HepG2 (cell line): ENCODE measurements at regions not wholly inside any gene's neighbourhood (a gene's known extent, or its start where the extent isn't known, plus 50 kb on each side); places are given as distances from the start of the nearest gene placed in this dataset.

Source experiments
- ATAC-seq: fragments of 200-7000 bp; cut with Tn5 transposase; 3 replicates; pipeline ENCODE4 v1.9.1; 2020; ENCODE audit warnings: mild to moderate bottlenecking, moderate library complexity
- BruUV-seq: library from RNA; stranded (reverse); fragments of 400-500 nt; replicated peaks from 2 replicates; lab custom pipeline; 2021; lab: Mats Ljungman, UMichigan
- CTCF ChIA-PET: fragments of 300-600 bp; formaldehyde crosslinking; extraction: SDS; loops from one replicate; lab custom pipeline; 2021; ENCODE audit warnings: low total read pairs, inconsistent platforms, low intra/inter-chr PET ratio; lab: Yijun Ruan, JAX
- POLR2A ChIA-PET: fragments of 350-600 bp; sonication (Branson Sonifier 250); formaldehyde crosslinking; loops from one replicate; lab custom pipeline; 2020; ENCODE audit warnings: antibody characterized with exemption, inconsistent platforms; lab: Yijun Ruan, JAX
- DNase-seq: peaks from one replicate; pipeline ENCODE4 v3.0.0-alpha.2; 2015; ENCODE audit warnings: low spot score
- FAIRE-seq: peaks from 3 replicates; lab custom pipeline; 2011; peaks lifted over from hg19 to GRCh38; lab: Jason Lieb, UNC
- H2AFZ ChIP-seq: one replicate; pipeline ENCODE4 v1.6.1; 2011; ENCODE audit warnings: low read length, inconsistent platforms
- H3K27ac ChIP-seq: fragments of 300-600 bp; 3 replicates; pipeline ENCODE4 v1.8.0; 2011; ENCODE audit warnings: mixed run types, mild to moderate bottlenecking, mixed read lengths, low read length, inconsistent platforms; ENCODE audit not compliant: insufficient read depth; ENCODE audit errors: extremely low read length
- H3K27me3 ChIP-seq, 2 experiments: fragments of 200-600 bp in 1 of 2; 2 replicates in 1 of 2; 3 replicates in 1 of 2; pipeline versions ENCODE4 v1.6.0 to v1.8.0; 2011; ENCODE audit warnings: low read length in 2 of 2, mild to moderate bottlenecking in 2 of 2, moderate library complexity in 2 of 2, inconsistent platforms in 1 of 2; ENCODE audit not compliant: insufficient read depth in 2 of 2, control insufficient read depth in 1 of 2
- H3K36me3 ChIP-seq, 2 experiments: fragments of 200-600 bp in 1 of 2; replicated peaks in 1 of 2; 2 replicates in 1 of 2; 3 replicates in 1 of 2; pipeline versions ENCODE4 v1.5.1 to v1.8.0; 2011; ENCODE audit warnings: low read length in 2 of 2, inconsistent platforms in 1 of 2; ENCODE audit not compliant: insufficient read depth in 2 of 2, control insufficient read depth in 1 of 2
- H3K4me1 ChIP-seq: 2 replicates; pipeline ENCODE4 v1.5.1; 2012; ENCODE audit warnings: low read length, inconsistent platforms; ENCODE audit not compliant: insufficient read depth
- H3K4me2 ChIP-seq: 2 replicates; pipeline ENCODE4 v1.6.0; 2011; ENCODE audit warnings: low read depth, low read length, inconsistent platforms
- H3K4me3 ChIP-seq, 3 experiments: fragments of 200-600 bp in 1 of 3; sonication (generic), shearing (Covaris generic) in 1 of 3; replicated peaks in 1 of 3; 2 replicates each; pipeline ENCODE4 v1.5.1; 2011 to 2016; ENCODE audit warnings: low read length in 3 of 3, inconsistent platforms in 2 of 3, low read depth in 2 of 3, mild to moderate bottlenecking in 2 of 3, control low read depth in 1 of 3, mixed read lengths in 1 of 3; ENCODE audit not compliant: insufficient read depth in 1 of 3
- H3K79me2 ChIP-seq: one replicate; pipeline ENCODE4 v1.6.1; 2011; ENCODE audit warnings: low read length, inconsistent platforms; ENCODE audit not compliant: insufficient read depth
- H3K9ac ChIP-seq: 2 replicates; pipeline ENCODE4 v1.6.0; 2011; ENCODE audit warnings: mild to moderate bottlenecking, low read depth, low read length, inconsistent platforms; ENCODE audit not compliant: insufficient read depth
- H3K9me3 ChIP-seq: 2 replicates; pipeline ENCODE4 v1.5.1; 2012; ENCODE audit warnings: mild to moderate bottlenecking, low read length
- H4K20me1 ChIP-seq: 2 replicates; pipeline ENCODE4 v1.6.0; 2011; ENCODE audit warnings: inconsistent platforms, mild to moderate bottlenecking, low read length, moderate library complexity; ENCODE audit not compliant: insufficient read depth
- EED ChIP-seq: sonication (generic); formaldehyde crosslinking; IDR thresholded peaks from 2 replicates; pipeline ENCODE4 v1.5.0; 2020; ENCODE audit warnings: mild to moderate bottlenecking, missing genetic modification reagents
- ELF3 ChIP-seq: IDR thresholded peaks from 2 replicates; pipeline ENCODE4 v1.6.1; 2016; ENCODE audit warnings: missing genetic modification reagents, missing compliant biosample characterization
- FOXC1 ChIP-seq: sonication (generic); formaldehyde crosslinking; IDR thresholded peaks from 2 replicates; pipeline ENCODE4 v1.8.0; 2022; ENCODE audit warnings: mild to moderate bottlenecking, missing genetic modification reagents, borderline replicate concordance
- HNRNPL ChIP-seq: fragments of 200-400 bp; formaldehyde crosslinking; IDR thresholded peaks from 2 replicates; pipeline ENCODE4 v1.6.1; 2017; ENCODE audit warnings: mild to moderate bottlenecking, low read depth, low read length
- MAFK ChIP-seq, 2 experiments: IDR thresholded peaks in 1 of 2; conservative IDR thresholded peaks in 1 of 2; 2 replicates each; pipeline ENCODE4 v1.6.1; 2011; ENCODE audit warnings: improper control_type of control experiment in 2 of 2, low read length in 2 of 2
- NFE2L2 ChIP-seq: fragments of 150-350 bp; IDR thresholded peaks from 2 replicates; pipeline ENCODE4 v1.6.1; 2014; ENCODE audit warnings: low read length
- PTBP1 ChIP-seq: fragments of 200-400 bp; formaldehyde crosslinking; IDR thresholded peaks from 2 replicates; pipeline ENCODE4 v1.6.1; 2018; ENCODE audit warnings: low read length, low read depth; ENCODE audit not compliant: poor library complexity, severe bottlenecking
- RAD21 ChIP-seq: fragments of 450-650 bp; formaldehyde crosslinking; IDR thresholded peaks from 2 replicates; pipeline ENCODE4 v1.5.0; 2020; ENCODE audit warnings: mild to moderate bottlenecking
- RFX5 ChIP-seq: IDR thresholded peaks from 2 replicates; pipeline ENCODE4 v1.6.1; 2011; ENCODE audit warnings: low read depth, low read length, improper control_type of control experiment
- SMC3 ChIP-seq: IDR thresholded peaks from 2 replicates; pipeline ENCODE4 v1.6.1; 2011; ENCODE audit warnings: low read length, improper control_type of control experiment
- STAG1 ChIP-seq: sonication (generic); formaldehyde crosslinking; IDR thresholded peaks from 2 replicates; pipeline ENCODE4 v1.4.0; 2020; ENCODE audit warnings: missing genetic modification reagents
- ZBTB43 ChIP-seq: sonication (generic); formaldehyde crosslinking; conservative IDR thresholded peaks from 2 replicates; pipeline ENCODE4 v1.4.0; 2020; ENCODE audit warnings: missing genetic modification reagents
- ZMYM3 ChIP-seq: sonication (generic); formaldehyde crosslinking; IDR thresholded peaks from 2 replicates; pipeline ENCODE4 v1.5.1; 2020; ENCODE audit warnings: mild to moderate bottlenecking, missing genetic modification reagents
- ZNF687 ChIP-seq: sonication (generic); formaldehyde crosslinking; IDR thresholded peaks from 2 replicates; pipeline ENCODE4 v1.5.1; 2020; ENCODE audit warnings: mild to moderate bottlenecking, missing genetic modification reagents, moderate library complexity
- ZSCAN31 ChIP-seq: sonication (generic); formaldehyde crosslinking; IDR thresholded peaks from 2 replicates; pipeline ENCODE4 v1.5.0; 2020; ENCODE audit warnings: low read depth, mild to moderate bottlenecking, missing genetic modification reagents
- WGBS: methylation state at CpG from one replicate; pipeline ENCODE4 v1.1.6; 2017; ENCODE audit warnings: low lambda C conversion rate; 5-methylcytosine and 5-hydroxymethylcytosine counted together
- in situ Hi-C: cut with HindIII; loops from 2 replicates; pipeline ENCODE4 v1.10.0; 2017; ENCODE audit warnings: low pct_unique_long_range_greater_than_20kb; ENCODE audit not compliant: extremely low pct_ligation_motif_present
- intact Hi-C: fragments of 100-400 bp; cut with micrococcal nuclease; formaldehyde crosslinking; loops from one replicate; pipeline ENCODE4 v1.10.0; 2022; ENCODE audit not compliant: unreplicated experiment
- TF ChIP-seq, protein P1 (sequence below): sonication (generic); formaldehyde crosslinking; IDR thresholded peaks from 2 replicates; pipeline ENCODE4 v1.5.0; 2020; ENCODE audit warnings: mild to moderate bottlenecking, missing genetic modification reagents, moderate library complexity

- H3K27ac ChIP-seq, result no peak overlapping the region
- FAIRE-seq (no peak), ATAC-seq (peak; percentile 57), DNase-seq (no peak)
- no peaks in the 10 kb centered on the region for H3K9me3 ChIP-seq
- intact Hi-C loops, result no loop called here
- no peak overlapping the region for H3K4me3 ChIP-seq
- H3K9ac ChIP-seq, result no peak overlapping the region
- H3K79me2 ChIP-seq, result no peaks in the 10 kb centered on the region
- in situ Hi-C loops, result no loop called here
- ChIA-PET CTCF (no interaction called here), POLR2A (interaction anchor here (0.9 to 2.3 kb wide), 9 partner anchors 11 to 268 kb away, joined by 3 to 6 read pairs (median 4); partner anchors contain the start of gene SOX9)
- no peaks in the 10 kb centered on the region for H3K27me3 ChIP-seq
- H3K36me3 ChIP-seq, result 0 out of 5 replicates have a peak, but pooled peaks cover 1 to 3% of the 10 kb centered on the region in 2 experiments
- H2AFZ ChIP-seq, result no peak overlapping the region
- no peaks in the 10 kb centered on the region for H4K20me1 ChIP-seq
- WGBS, result 97% methylated on average over 10 of the region's 10 CpGs
- H3K4me1 ChIP-seq, result peaks cover 90% of the 10 kb centered on the region
- BruUV-seq, result no TSS peak
- no peak overlapping the region for H3K4me2 ChIP-seq
- 0 out of 2 replicates have a peak, but pooled peaks have one; percentile 13 for TF ChIP-seq ZMYM3 (CRISPR knock-in tag)
- peak; percentile 69 for TF ChIP-seq ZNF687
- TF ChIP-seq EED (CRISPR knock-in tag), result no peak
- 0 out of 2 replicates have a peak, but pooled peaks have one; percentile 17 for TF ChIP-seq ZBTB43
- TF ChIP-seq RAD21 (CRISPR knock-in tag), result peak; percentile 61
- TF ChIP-seq MAFK (conservative IDR thresholded peaks at IDR 0.05 in 1 of 2, IDR thresholded peaks at IDR 0.05 in 1 of 2; ENCODE audit: low read length in 2 of 2), result peak; percentile 55 to 64; a peak in 3 of 4 replicates
- peak; percentile 86; the same call in 1 of the 2 replicates for TF ChIP-seq HNRNPL
- TF ChIP-seq, protein P1, sequence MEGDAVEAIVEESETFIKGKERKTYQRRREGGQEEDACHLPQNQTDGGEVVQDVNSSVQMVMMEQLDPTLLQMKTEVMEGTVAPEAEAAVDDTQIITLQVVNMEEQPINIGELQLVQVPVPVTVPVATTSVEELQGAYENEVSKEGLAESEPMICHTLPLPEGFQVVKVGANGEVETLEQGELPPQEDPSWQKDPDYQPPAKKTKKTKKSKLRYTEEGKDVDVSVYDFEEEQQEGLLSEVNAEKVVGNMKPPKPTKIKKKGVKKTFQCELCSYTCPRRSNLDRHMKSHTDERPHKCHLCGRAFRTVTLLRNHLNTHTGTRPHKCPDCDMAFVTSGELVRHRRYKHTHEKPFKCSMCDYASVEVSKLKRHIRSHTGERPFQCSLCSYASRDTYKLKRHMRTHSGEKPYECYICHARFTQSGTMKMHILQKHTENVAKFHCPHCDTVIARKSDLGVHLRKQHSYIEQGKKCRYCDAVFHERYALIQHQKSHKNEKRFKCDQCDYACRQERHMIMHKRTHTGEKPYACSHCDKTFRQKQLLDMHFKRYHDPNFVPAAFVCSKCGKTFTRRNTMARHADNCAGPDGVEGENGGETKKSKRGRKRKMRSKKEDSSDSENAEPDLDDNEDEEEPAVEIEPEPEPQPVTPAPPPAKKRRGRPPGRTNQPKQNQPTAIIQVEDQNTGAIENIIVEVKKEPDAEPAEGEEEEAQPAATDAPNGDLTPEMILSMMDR, result peak; percentile 58
- TF ChIP-seq PTBP1, result peak; percentile 23
- TF ChIP-seq STAG1 (CRISPR knock-in tag), result peak; percentile 62
- no peak for TF ChIP-seq ZSCAN31 (CRISPR knock-in tag)
- TF ChIP-seq NFE2L2, result peak; percentile 66; the same call in 1 of the 2 replicates
- TF ChIP-seq SMC3, result peak; percentile 38; the same call in 1 of the 2 replicates
- 0 out of 2 replicates have a peak, but pooled peaks have one; percentile 21 for TF ChIP-seq FOXC1 (CRISPR knock-in tag)
- no peak for TF ChIP-seq RFX5
- TF ChIP-seq ELF3 (CRISPR knock-in tag), result 0 out of 2 replicates have a peak, but pooled peaks have one; percentile 22
These were observed 268.1 kb downstream of the SOX9 start for GRCh38 chr17:72388765-72389473.
